ENCODE measurements at regions not wholly inside any gene's neighbourhood (a gene's known extent, or its start where the extent isn't known, plus 50 kb on each side); places are given as distances from the start of the nearest gene placed in this dataset.

DNA sequence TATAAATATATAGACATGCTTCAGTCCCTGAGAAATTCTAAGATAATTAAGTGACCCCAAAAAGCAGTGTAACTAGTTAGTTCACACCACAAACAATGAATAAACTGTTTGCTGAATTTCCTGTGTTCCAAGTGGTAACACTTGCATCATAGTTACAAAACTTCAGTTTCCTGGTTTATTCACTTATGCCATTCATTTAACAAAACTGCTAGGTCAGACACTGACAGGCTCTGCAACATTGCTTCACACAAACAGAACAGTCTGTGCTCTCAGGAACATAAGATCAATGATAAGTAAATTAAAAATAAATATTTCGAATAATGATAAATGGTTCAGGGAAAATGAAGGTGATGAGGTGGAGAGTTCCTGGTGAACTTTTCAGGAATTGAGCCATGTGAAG is 133.3 kb upstream of the NAMPT start:
- DNase-seq, result no peak

DNA sequence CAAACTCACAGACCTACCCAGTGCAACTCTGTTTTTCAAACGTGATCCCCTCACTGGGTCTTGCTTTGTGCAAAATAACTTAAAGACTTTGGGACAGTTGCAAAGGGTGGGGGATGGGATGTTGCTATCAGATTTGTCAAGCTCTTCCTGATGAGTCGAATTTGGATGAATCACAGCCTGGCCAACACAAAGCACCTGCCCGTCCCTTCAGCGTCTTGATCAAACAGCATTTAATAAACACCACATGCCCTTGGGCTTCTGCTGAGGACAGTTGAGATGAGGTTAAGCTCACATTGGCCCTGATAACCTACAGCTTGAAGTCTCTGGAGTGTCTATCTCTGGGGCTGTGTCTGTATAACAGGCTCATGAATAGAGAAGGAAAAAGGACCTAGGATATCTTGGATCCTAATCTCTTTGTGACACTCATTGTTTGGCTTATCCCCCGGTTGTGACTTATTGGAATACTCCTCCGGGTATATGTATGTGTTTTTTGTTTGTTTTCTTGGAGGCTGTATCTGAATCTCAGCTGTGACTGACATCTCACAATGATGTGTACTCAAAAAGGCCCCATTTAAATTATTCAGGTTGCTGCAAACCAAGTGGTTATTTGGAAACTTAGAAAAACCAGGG is 132.6 kb upstream of the NAMPT start:
- DNase-seq, result no peak

DNA sequence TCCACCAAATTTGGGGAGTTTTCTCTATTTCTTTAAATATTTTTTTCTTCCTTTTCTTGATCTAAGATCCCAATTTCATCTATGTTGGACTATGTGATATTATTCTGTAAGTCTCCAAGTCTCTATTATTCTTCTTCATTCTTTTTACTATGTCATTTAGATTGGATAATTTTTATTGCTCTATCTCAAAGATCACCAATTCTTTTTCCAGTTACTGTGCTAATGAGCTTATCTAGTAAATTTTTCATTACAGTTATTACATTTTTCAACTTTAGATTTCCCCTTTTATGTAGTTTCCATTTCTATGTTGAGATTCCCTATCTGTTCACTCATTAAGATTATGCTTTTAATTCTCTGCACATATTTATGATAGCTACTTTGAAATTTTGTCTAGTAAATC is 131.6 kb upstream of the NAMPT start:
- DNase-seq, result no peak

DNA sequence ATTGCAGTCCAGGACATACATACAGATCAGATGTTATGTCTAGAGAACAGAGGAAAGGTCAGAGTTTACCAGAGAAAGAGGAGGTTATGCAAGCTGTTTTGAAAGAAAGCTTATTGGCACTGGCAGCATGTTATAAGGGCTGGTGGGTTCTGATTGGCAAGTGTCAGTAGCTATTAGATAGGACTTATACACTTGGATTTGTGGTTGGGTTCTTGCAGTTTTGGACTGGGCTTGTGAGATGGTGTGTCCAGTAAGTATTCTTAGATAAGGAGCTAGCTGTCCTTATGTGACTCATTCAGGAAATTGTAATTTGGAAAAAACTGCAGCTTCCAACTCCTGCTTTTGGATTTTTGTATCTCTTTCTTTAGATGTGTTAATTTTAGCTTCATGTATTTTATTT is 130.7 kb upstream of the NAMPT start:
- DNase-seq, result no peak

DNA sequence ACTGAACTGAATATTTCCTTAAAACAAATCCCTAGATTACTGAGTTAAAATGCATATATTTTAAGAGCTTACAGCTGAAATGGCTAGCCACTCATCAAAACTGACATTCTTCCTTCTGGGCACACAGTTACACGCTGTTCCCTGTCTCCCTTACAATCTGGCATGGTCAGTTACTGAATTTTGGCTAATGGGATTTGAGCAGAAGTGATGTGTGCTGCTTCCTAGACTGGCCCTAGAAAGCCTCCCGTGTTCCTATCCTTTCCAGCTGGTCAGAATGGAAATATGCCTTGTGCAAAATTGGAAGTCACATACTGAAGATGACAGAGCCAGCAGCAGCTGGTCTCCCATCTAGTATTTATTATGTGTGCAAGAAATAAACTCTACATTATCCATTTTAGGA is 128.7 kb upstream of the NAMPT start:
- DNase-seq, result no peak

DNA sequence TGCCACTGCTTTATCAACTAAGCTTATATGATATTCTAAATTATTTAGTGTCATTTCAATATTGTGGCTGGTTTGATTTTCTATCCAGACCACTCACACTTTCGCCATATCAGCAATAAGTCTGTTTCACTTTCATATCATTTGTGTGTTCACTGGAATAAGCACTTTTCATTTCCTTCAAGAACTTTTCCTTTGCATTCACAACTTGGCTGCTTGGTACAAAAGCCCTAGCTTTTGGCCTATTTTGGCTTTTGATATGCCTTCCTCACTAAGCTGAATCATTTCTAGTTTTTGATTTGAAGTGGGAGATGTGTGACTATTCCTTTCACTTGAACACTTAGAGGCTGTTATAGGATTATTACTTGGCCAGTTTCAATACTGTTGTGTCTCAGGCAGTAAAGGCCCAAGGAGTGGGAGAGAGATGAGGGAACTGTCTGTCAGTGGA is 120.9 kb upstream of the NAMPT start:
- no peak for DNase-seq

DNA sequence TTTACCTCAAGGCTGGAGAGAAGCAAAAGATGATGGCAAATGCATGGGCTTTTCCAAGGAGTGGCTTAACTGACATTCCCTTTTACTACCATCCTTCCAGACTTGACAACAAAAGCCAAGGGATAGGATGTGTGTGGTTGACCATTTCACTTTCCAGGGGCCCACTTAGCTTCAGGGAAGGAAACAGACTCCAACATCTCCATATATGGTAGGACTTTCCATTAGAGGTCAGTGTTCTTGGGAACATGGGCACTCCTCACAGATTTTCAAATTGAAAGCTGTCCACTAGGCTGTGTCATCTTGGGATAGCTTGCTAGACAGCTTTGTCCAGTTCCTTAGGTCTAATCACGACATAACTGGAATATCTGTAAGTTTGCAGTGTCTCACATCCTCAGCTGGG is 118.1 kb upstream of the NAMPT start:
- DNase-seq, result no peak

DNA sequence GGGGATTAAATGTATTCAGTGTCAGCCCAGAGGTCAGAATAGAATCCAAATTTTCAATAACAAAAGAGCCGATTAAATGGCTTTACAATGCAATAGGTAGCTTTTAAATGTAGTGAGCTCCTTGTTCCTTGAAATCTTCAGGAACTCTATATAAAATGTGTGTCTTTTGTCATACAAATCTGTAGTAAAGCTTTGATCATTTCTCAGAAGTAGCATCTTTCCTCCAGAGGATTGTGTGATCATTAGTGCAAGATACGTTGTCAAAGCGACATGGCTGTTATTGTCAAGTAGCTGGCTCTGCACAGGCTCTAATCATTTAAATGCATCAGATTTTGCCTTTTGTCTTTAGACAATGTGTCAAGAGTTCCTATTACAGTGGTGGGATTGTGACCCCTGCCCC is 116.1 kb upstream of the NAMPT start:
- DNase-seq, result no peak

DNA sequence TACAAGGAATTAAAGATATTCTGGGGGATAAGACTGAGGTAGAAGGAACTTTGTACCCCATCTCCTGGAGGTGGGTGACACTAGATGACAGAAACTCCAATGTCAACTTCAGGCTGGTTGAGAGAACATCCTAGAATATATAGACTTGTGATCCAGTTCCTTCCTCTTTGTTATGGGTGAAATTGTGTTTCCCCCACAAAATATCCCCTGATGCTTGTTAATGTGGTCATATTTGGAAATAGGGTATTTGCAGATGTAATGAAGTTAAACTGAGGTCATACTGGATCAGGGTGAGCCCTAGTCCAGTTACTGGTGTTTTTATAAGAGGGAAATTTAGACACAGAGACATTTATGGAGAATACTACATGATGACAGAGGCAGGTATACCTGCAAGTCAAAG is 114.0 kb upstream of the NAMPT start:
- no peak for DNase-seq

DNA sequence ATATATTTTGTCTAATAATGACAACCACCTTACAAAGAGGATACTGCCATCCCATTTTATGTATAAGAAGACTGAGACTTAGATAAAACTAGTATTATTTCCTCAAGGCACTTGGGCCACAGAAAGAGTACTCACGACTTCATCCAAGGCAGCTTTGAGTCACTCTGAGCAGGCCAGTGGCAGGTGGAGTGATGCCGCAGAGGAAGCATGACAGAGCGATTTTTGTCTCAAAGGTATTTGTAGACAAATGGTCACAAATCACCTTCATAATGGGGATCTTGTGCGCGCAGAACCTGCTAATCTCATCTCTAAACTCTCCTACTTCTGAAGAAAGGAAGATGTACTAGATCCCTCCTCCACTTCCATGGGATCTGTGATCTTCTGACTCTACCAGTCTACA is 113.2 kb upstream of the NAMPT start:
- DNase-seq, result no peak

DNA sequence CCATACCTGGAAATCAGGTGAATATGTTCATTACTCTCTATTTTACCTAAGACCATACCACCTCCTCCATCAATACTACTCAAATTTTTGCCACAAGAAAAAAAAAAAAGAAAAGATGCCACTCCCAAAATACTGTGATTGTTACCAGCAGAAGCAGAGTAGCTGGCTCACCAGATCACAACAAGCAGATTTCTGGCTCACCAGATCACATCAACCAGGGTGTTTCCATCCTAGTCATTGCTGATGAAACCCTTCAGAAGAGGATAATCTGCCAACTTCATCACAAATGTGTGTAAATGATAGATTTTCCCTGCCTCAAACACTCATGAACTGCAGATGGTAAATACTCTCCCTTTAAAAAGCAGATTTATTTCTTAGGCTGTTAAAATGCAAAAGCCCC is 109.7 kb upstream of the NAMPT start:
- no peak for DNase-seq

DNA sequence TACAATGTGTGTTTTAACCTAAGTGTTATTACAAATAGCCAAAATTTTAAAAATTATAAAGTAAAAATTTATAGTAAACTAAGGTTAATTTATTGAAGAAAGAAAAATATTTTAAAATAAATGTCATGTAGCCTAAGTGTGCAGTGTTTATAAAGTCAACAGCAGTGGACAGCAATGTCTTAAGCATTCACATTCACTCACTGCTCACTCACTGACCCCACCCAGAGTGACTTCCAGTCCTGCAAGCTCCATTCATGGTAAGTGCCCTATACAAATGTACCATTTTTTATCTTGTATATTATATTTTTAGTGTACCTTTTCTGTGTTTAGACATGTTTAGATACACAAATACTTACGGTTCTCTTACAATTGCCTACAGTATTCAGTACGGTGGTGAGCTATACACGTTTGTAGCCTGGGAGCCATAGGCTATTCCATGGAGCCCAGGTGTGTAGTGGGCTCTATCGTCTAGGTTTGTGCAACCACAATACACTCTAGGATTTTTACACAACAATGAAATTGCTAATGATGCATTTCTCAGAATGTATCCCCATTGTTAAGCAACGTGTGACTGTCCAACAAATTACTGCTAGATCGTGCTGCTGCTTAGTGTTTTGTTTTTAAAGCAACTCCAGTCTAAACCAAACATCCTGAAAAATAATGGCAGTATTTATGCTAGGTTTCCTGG is 108.9 kb upstream of the NAMPT start:
- DNase-seq, result no peak

DNA sequence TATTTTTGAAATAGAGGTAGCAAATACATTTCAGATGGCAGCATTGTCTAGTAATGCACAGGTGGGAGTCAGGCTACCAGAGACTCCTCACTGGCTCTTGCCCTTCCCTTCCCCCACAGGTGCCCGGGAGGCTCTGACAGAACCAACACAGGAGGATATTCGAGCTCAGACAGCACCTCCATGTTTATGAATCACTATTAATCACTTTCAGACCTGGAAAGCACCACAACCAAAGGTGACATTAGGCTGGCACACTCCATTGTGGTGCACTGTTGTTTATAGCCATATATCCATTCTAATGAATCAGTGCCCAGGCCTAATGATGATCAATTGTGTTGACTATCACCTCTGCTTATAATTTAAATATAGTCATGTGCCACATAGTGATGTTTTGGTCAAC is 107.8 kb upstream of the NAMPT start:
- DNase-seq, result no peak

DNA sequence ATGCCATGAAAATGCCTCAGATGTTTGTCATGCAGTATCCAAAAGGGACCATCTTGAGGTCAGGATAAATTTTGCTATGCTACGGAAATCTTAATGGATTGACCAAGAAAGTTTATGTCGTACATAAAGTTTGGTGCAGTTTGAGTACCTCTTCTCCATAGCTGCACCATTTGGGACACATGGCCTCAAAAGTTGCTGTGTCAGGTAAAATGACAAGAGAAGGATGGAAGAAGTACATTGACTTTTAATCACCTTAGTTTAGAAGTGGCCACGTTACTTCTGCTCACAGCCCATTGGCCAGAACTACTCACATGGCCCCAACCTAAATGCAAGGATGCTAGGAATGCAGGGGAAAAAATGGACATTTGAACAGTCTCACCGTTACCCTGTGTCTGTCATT is 107.4 kb upstream of the NAMPT start:
- no peak for DNase-seq

DNA sequence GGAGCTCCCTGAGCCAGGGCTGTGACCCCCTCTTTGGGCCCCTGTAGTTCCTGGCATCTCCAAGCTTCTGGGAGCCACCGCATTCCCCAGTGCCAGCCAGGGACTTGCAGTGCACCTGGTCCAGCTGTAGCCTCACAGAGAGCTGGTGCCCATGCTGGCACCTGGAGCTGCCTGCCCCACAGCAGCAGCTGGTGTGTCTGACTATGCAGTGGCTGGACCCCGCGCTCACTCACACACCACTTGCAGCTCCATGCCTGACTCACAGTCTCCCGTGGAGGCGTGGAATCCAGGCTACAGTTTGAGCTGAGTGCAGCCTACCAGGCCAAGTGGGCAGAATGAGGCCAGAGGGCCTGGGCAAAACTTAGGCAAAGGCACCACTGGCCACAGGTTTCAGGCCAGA is 102.2 kb upstream of the NAMPT start:
- no peak for DNase-seq

DNA sequence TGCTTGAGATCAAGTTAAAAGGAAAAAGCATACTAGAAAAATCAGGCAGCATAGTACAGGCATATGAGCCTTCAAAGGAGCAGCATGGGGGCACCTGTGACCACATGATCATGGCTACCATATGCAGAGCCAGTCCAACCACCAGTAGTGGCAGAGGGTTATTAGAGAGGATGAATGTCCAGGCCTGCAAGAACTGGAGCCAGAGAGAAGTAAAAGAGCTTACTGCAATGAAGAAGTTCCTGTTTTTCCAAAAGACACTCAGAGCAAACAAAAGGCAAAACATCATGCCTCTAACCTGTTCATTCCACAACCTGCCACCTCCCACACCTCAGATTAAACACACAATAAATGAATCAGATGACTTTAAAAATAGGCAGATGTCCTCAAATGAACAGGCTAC is 99.6 kb upstream of the NAMPT start:
- no peak for DNase-seq

DNA sequence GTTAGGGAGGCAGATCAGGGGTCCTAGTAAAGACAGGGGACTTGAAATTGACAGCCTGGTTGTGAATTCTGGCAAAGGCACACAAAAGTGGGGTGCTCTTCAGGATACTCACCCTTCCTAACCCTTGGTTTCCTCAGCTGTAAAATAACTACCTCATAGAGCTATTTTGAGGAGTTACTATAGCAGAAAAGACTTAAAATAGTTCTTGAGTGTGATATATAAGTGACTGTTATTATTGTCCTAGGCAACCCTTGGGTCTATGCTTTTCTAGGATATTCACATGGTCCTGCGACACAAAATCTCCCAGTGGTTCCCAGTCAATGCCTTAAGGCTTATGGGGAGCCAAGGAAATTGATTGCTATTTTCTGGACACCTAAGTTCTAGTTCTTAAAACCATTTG is 98.1 kb upstream of the NAMPT start:
- DNase-seq, result no peak

DNA sequence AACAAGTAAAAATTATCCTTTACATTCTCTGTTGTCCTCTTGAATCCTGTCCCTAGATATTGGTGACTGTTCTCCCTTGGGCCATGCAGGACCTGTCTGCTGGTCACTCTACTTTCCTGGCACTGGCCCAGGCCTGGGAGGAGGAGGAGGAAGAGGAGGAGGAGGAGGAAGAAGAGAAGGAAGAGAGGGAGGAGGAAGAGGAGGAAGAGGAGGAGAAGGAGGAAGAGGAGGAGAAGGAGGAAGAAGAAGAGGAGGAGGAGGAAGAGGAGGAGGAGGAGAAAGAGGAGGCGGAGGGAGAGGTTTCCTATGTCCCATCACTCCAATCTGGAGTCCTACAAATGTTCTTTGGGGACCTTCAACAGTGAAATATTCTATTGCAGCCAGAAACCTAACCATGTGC is 97.3 kb upstream of the NAMPT start:
- DNase-seq, result no peak

DNA sequence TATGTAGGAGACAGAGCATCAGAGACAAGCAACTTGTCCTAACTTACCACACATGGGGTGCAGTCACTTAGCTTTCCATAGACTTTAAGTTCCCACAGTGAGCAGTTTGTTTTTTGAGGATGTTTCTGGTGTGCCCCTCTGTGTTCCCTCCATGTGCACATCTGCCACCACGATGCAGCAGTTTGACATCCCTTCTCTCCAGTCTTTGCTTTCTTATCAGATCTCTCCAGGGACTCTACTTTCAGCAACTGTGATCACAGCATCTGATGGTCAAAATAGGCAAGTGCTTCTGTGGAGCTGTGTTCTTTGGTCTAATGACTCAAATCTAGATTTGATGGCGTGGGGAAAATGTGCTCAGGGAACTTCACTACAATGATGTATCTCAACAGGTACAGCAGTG is 96.5 kb upstream of the NAMPT start:
- DNase-seq, result no peak

DNA sequence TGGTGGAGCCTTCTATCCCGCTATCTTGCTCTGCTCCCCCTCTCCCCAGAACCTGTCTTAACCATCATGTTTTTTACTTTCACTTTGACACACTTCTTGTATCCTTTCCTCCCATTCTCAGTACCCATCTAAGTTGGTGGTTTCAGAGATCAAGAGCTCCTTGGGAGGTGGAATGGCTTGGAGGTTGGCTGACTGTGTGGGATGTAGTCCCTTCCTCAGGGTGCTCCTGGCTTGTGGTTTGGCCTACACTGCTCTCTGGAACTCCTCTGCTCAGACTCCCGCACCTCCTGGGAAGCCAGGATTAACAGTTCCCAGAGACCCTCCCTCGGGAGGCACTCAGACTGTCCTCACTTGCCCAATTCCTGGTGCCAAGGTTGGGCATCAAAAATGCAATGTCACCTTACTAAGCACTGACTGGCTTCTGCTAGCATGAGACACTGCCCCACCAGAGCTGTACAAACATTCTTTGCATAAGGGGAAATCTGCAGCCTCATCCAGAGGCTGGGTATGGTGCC is 93.1 kb upstream of the NAMPT start:
- no peak for DNase-seq

DNA sequence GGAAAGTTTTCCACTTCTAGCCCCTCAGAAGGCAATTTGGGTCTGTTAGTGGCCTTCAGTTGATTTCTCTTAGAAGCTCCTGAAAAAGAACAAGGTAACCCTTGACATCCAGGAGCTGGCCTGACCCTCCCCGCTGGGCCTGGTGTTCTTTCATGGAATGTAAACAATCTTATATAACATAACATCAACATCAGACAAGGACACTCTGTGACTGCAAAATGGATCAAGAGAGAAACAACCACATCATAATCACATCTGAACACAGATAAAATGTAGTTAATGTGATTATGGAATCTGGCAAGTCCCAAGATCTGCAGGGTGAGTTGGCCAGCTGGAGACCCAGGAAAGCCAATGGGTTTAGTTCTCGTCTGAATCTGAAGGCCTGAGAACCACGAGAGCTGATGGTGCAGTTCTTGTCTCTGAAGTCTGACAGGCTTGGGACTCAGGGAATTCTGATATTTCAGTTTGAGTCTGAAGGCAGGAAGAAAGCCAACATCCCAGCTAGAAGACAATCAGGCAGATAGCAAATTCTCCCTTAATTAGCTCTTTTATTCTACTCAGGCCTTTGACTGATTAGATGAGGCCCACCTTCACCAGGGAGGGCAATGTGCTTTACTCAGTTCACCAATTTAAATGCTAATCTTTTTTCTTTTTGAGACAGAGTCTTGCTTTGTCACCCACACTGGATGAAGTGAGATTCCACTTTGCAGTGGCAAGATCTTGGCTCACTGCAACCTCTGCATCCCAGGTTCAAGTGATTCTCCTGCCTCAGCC is 91.4 kb upstream of the NAMPT start:
- DNase-seq, result no peak

DNA sequence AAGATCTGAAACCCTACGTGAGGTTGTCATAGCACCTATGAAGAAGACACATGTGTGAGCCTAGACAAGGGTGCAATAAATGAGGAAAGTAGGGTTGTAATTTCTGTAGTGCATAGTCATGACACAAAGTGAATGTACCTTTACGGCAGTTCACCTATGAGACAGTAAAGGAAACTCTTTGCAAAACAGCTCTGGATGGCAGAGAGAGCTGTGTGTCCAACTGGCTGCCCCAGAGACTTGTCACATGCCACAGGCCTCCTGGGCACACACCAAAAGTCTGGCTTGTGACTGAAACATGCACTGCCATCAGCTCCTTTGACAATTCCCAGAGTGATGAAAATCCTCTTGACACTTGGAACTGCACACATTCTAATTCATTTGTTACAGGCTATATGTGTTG is 90.7 kb upstream of the NAMPT start:
- DNase-seq, result no peak

DNA sequence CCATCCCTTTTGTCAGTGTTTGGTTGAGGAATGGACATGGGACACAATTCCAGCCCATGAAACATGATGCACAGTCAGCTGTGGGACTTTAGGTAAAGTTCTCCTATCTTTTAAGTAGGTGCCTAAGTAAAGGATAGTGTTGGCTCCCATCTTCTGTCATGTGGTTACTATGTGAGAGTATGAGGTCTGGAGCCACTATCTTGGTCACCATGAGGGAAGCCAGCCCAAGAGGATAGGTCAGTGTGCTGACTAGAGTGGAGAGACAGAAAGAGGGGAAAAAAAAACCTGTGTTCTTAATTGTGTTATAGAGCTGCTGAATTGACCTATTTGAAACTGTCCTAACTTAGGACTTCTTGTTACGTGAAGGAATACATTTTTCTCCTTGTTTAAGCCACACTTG is 89.7 kb upstream of the NAMPT start:
- no peak for DNase-seq

DNA sequence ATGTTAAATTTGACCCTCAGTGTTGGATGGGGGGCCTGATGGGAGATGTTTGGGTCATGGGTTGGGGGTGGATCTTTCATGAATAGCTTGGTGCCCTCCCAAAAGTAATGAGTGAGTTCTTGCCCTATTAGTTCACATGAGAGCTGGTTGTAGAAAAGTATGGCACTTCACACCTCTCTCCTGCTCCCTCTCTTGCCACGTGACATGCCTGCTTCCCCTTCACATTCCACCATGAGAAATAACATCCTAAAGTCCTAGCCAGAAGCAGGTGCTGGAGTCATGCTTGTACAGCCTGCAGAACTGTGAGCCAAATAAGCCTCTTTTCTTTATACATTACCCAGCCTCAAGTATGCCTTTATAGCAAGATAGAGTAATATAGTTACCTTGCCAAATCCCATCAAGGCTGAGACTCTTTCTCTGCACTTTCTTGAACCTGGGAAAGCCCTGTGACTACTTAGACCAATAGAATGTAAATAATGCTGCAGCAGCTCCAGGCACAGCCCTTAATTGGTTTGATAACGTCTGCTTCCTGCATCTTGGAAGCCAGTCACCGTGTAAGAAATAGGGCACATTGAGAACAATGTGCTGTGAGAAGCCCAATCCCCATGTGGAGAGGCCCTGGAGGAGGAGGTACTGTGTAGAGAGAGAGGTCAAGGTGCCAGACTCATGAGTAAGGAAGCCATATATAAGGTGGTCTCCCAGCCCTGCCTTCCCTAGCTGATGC is 88.0 kb upstream of the NAMPT start:
- no peak for DNase-seq

Measured in NCI-H2081 treated with DMSO at 0.1 percent for 48 hours (cell line).